ENCODE measurements at regions not wholly inside any gene's neighbourhood (a gene's known extent, or its start where the extent isn't known, plus 50 kb on each side); places are given as distances from the start of the nearest gene placed in this dataset.

DNA sequence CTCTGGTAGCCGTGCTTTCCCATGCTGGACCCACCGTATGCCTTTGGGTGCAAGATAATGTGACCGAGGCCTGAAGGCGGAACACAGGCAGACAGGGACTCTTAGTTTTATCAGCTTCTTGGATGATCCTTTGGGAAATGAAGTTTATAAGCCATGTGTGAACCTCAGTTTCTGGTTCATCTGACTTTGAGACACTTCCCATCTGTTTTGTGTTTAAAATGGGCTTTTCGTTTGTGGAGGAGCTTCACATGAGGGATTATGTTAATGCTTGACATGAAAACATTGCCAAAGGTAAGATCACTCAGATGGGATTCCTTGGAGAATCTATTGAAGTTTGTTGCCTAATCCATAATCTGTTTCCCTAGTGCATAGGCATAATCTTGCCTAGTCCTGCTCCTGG is 249.8 kb upstream of the LYZL1 start:
- Histone ChIP-seq H3K4me1 (no peaks in the 10 kb centered on the region), H3K9me3 (ENCODE audit: control insufficient read depth, low read length) (no peaks in the 10 kb centered on the region), H3K4me2 (ENCODE audit: low read length) (no peak overlapping the region), H3K27me3 (ENCODE audit: control insufficient read depth, insufficient read depth, low read length) (no peaks in the 10 kb centered on the region), H2AFZ (no peak overlapping the region), H3K36me3 (ENCODE audit: control insufficient read depth, insufficient read depth, low read length) (no peaks in the 10 kb centered on the region), H3K9ac (no peak overlapping the region), H3K27ac (no peak overlapping the region), H3K79me2 (no peaks in the 10 kb centered on the region), H3K4me3 (ENCODE audit: low read depth, low read length) (no peak overlapping the region)
- TF ChIP-seq, protein P1, sequence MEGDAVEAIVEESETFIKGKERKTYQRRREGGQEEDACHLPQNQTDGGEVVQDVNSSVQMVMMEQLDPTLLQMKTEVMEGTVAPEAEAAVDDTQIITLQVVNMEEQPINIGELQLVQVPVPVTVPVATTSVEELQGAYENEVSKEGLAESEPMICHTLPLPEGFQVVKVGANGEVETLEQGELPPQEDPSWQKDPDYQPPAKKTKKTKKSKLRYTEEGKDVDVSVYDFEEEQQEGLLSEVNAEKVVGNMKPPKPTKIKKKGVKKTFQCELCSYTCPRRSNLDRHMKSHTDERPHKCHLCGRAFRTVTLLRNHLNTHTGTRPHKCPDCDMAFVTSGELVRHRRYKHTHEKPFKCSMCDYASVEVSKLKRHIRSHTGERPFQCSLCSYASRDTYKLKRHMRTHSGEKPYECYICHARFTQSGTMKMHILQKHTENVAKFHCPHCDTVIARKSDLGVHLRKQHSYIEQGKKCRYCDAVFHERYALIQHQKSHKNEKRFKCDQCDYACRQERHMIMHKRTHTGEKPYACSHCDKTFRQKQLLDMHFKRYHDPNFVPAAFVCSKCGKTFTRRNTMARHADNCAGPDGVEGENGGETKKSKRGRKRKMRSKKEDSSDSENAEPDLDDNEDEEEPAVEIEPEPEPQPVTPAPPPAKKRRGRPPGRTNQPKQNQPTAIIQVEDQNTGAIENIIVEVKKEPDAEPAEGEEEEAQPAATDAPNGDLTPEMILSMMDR (IDR thresholded peaks at IDR 0.05): no peak

DNA sequence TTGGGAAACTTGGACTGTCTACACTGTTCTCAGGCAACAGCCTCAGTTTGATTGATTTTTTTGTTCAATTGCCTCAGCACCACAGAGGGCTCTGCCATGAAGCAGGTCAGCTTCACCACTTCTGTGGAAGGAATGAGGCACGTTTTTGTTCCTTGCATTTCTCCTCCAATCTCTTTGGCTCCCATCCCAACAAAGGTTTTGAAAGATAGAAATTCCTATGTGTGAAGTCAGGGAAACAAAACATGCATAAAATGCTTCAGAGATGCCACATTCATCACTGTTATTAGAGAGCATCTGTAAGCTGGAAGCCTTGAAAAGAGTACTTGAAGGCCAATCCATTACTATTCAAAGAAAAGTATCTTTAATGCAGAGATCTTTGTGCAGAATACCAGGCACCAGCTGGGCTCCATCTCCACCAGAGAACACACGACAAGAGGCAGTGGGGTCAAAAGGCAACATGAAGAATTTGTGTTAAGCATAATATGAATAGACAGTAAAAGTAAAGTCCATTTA is 249.1 kb upstream of the LYZL1 start:
- H3K27me3 ChIP-seq (ENCODE audit: control insufficient read depth, insufficient read depth, low read length): no peaks in the 10 kb centered on the region
- no peaks in the 10 kb centered on the region for H3K79me2 ChIP-seq
- no peaks in the 10 kb centered on the region for H3K4me1 ChIP-seq
- TF ChIP-seq, protein P1 (IDR thresholded peaks at IDR 0.05): no peak
- H3K9me3 ChIP-seq (ENCODE audit: control insufficient read depth, low read length): no peaks in the 10 kb centered on the region
- no peak overlapping the region for H3K9ac ChIP-seq
- H3K4me3 ChIP-seq (ENCODE audit: low read depth, low read length): no peak overlapping the region
- H3K4me2 ChIP-seq (ENCODE audit: low read length): no peak overlapping the region
- H2AFZ ChIP-seq: no peak overlapping the region
- H3K27ac ChIP-seq: no peak overlapping the region
- no peaks in the 10 kb centered on the region for H3K36me3 ChIP-seq (ENCODE audit: control insufficient read depth, insufficient read depth, low read length)

DNA sequence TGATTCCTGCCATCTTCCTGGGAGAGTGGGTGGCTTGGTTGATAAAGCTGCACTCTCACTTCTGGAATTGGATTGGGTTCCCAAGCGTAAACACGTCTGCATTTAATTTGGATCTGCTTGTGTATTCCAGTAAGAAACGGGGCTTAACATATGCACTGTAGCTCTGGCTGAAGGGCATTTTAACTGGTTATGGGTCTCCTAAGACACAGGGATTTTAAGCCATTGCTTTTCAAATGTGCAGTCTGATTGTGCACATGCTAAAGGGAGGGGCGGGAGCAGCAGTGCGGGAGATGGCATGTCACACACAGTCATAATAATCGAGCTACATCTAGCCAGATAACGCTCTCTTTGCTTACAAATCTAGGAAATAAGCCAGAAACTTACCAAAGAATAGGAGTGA is 247.3 kb upstream of the LYZL1 start:
- Histone ChIP-seq H3K4me2 (ENCODE audit: low read length) (no peak overlapping the region), H3K9me3 (ENCODE audit: control insufficient read depth, low read length) (no peaks in the 10 kb centered on the region), H3K79me2 (no peaks in the 10 kb centered on the region), H3K9ac (no peak overlapping the region), H3K27ac (no peak overlapping the region), H3K4me1 (no peaks in the 10 kb centered on the region), H3K4me3 (ENCODE audit: low read depth, low read length) (no peak overlapping the region), H3K27me3 (ENCODE audit: control insufficient read depth, insufficient read depth, low read length) (no peaks in the 10 kb centered on the region), H3K36me3 (ENCODE audit: control insufficient read depth, insufficient read depth, low read length) (no peaks in the 10 kb centered on the region), H2AFZ (no peak overlapping the region)
- TF ChIP-seq, protein P1 (IDR thresholded peaks at IDR 0.05): no peak

DNA sequence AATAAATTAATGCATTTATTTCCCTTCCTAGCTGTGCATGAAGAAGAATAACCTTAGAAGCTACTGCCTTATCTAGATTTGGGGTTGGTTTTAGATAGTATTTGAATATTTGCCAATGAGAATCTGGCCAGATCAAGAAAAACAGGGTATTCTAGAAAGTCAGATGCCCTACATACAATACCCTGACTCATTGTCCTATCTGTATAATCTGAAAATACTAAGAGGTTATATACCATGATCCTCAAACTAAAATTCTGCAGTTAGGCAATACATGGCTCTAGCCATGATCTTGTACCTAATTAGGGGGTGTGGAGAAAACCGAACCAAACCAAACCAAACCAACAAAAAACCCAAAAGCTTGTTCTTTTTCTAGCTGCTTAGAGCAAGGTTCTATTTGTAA is 240.4 kb upstream of the LYZL1 start:
- no peak overlapping the region for H3K27ac ChIP-seq
- H3K4me1 ChIP-seq: no peaks in the 10 kb centered on the region
- no peak overlapping the region for H3K9ac ChIP-seq
- TF ChIP-seq, protein P1 (IDR thresholded peaks at IDR 0.05): no peak
- no peaks in the 10 kb centered on the region for H3K27me3 ChIP-seq (ENCODE audit: control insufficient read depth, insufficient read depth, low read length)
- no peak overlapping the region for H3K4me3 ChIP-seq (ENCODE audit: low read depth, low read length)
- H3K4me2 ChIP-seq (ENCODE audit: low read length): no peak overlapping the region
- no peak overlapping the region for H2AFZ ChIP-seq
- H3K36me3 ChIP-seq (ENCODE audit: control insufficient read depth, insufficient read depth, low read length): no peaks in the 10 kb centered on the region
- no peaks in the 10 kb centered on the region for H3K9me3 ChIP-seq (ENCODE audit: control insufficient read depth, low read length)
- no peaks in the 10 kb centered on the region for H3K79me2 ChIP-seq

DNA sequence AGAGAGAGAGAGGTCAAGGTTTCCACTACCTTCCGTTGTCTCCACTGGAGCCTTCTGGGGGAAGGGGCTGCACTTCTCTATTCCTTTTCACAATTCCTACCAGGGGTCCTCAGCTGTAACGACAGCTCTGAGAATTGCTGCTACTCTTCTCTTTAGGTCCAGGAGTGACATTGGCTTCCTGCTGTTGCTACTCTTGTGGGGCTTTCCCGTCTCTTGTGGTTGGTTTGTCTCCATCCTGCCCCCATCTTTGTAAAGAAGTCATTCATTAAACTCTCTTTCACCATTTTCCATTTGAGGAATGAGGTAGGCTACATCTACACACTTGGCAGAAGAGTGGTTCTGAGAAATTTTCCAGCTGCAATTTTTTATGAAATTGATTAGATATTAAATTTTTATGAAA is 238.8 kb upstream of the LYZL1 start:
- Histone ChIP-seq H3K4me1 (no peaks in the 10 kb centered on the region), H3K9me3 (ENCODE audit: control insufficient read depth, low read length) (no peaks in the 10 kb centered on the region)

More for the DNA sequence above, 238.8 kb upstream of the LYZL1 start:
- Histone ChIP-seq H3K27ac (no peak overlapping the region), H3K4me3 (ENCODE audit: low read depth, low read length) (no peak overlapping the region), H3K9ac (no peak overlapping the region), H3K4me2 (ENCODE audit: low read length) (no peak overlapping the region), H3K27me3 (ENCODE audit: control insufficient read depth, insufficient read depth, low read length) (no peaks in the 10 kb centered on the region), H2AFZ (no peak overlapping the region), H3K36me3 (ENCODE audit: control insufficient read depth, insufficient read depth, low read length) (no peaks in the 10 kb centered on the region), H3K79me2 (no peaks in the 10 kb centered on the region)
- TF ChIP-seq, protein P1 (IDR thresholded peaks at IDR 0.05): no peak
